Epithelial cell of esophagus (primary cell): ENCODE measurements at regions not wholly inside any gene's neighbourhood (a gene's known extent, or its start where the extent isn't known, plus 50 kb on each side); places are given as distances from the start of the nearest gene placed in this dataset.

Source experiments
- DNase-seq: peaks from one replicate; pipeline ENCODE4 v3.0.0; 2010; ENCODE audit warnings: low read depth
- H3K4me3 ChIP-seq: 2 replicates; pipeline ENCODE4 v1.5.1; 2011; ENCODE audit warnings: mild to moderate bottlenecking, low read length, control low read depth
- TF ChIP-seq, protein P1 (sequence below): IDR thresholded peaks from 2 replicates; pipeline ENCODE4 v1.5.1; 2011; ENCODE audit warnings: low read depth, mild to moderate bottlenecking, low read length, control low read depth, inconsistent platforms; ENCODE audit not compliant: insufficient read depth; ENCODE audit errors: missing control alignments

- no peak overlapping the region for H3K4me3 ChIP-seq
- DNase-seq = no peak
- TF ChIP-seq, protein P1, sequence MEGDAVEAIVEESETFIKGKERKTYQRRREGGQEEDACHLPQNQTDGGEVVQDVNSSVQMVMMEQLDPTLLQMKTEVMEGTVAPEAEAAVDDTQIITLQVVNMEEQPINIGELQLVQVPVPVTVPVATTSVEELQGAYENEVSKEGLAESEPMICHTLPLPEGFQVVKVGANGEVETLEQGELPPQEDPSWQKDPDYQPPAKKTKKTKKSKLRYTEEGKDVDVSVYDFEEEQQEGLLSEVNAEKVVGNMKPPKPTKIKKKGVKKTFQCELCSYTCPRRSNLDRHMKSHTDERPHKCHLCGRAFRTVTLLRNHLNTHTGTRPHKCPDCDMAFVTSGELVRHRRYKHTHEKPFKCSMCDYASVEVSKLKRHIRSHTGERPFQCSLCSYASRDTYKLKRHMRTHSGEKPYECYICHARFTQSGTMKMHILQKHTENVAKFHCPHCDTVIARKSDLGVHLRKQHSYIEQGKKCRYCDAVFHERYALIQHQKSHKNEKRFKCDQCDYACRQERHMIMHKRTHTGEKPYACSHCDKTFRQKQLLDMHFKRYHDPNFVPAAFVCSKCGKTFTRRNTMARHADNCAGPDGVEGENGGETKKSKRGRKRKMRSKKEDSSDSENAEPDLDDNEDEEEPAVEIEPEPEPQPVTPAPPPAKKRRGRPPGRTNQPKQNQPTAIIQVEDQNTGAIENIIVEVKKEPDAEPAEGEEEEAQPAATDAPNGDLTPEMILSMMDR = no peak
Observed at GRCh38 chr14:44135972-44136371, 371.1 kb downstream of the FSCB start.

DNA sequence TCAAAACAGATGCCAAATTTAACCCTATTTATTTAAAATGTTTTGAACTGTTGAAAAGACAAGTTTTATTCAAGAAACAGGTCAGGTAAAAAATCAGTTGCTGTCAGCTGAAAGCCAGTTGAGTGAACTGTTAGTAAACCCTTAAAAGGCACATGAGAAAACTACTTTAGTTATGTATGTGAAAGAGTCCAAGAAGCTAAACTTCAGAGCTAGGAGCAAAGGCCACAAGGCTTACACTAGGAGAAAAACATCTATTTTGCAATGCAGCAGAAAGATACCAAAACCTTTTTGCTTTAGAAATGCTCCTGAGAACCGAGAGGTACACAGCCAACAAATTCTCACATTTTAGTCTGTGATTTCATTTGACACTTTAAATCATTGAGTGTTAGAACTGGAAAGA, 375.2 kb downstream of the FSCB start:
- TF ChIP-seq, protein P1 = no peak
- H3K4me3 ChIP-seq = no peak overlapping the region
- no peak for DNase-seq

DNA sequence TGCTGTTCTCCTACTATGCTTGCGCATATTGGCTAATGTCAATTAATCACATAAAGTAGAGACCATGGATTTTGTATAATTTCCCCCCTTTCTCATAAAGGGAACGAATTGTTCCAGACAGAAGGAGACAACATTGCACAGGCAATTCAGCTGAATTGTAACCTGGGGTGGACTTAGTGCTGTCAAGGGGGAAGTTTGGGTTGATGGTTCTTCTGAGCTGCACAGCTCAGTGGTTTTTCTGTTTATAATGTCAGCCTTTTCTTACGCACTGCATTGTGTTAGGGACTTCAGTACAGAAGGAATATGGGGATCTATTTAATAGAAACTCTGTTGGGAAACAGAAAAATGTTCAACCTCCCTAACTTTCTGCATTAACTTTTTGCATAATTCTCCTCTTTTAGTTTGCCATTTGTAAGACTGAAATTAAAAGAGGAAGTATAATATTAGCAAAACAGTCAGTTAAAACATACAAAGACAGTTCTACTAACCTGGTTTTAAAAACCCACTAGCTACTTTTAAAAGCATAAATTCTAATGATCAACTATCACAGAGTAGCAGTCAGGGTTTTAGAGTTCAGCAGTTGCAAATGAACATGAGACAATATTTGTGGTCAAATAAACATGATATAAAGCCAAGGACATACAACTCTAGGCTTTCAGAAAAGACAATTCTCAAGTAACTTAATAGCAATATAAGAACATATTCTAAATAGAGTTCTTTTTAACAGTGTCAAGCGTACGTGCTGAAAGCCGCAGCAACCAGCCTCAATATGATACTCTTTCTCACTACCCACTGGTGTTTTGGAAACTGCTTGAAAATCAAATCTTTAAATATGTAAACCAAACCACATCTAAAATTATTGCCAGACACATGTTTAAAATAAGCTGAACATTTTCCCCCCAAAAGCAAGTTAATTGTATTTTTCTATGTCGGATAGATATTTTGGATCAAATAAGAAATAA, 393.0 kb downstream of the FSCB start:
- TF ChIP-seq, protein P1 = no peak

GRCh38 chr14:44112774-44113460, 394.2 kb downstream of the FSCB start:
- TF ChIP-seq, protein P1 = no peak
- peak; percentile 77 for DNase-seq
- H3K4me3 ChIP-seq = no peak overlapping the region

More for the DNA sequence above, 393.0 kb downstream of the FSCB start:
- H3K4me3 ChIP-seq = no peak overlapping the region
- no peak for DNase-seq

- no peak overlapping the region for H3K4me3 ChIP-seq
- peak; percentile 64 for DNase-seq
- TF ChIP-seq, protein P1 = no peak
Observed at GRCh38 chr14:44109036-44109435, 398.0 kb downstream of the FSCB start.

DNA sequence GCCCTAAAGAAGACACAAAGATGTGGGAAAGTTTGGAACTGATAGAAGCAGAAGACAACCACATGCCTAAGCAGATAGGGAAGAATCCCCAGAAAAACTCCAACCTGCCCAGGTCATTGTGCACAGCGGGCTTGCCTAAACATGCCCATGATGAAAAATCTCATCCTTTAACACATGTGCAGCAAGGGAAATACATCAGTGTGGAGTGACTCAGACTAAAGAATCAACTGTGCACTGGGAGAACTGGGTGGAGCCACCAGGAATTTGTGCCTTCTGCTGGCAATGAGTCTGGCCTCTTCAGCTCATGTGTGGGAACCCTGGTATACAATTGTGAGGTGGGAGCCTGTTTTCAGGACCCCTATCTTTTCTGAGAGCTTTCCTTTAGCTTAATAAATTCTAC, 398.5 kb downstream of the FSCB start:
- TF ChIP-seq, protein P1 = no peak
- peak; percentile 94 for DNase-seq
- H3K4me3 ChIP-seq = no peak overlapping the region
